Activated CD8-positive, alpha-beta memory T cell treated with anti-CD3 and anti-CD28 coated beads for 1 hour (primary cell): ENCODE measurements at regions not wholly inside any gene's neighbourhood (a gene's known extent, or its start where the extent isn't known, plus 50 kb on each side); places are given as distances from the start of the nearest gene placed in this dataset.

Experiments used
- DNase-seq, 2 donors: peaks; one replicate each; pipeline ENCODE4 v3.0.0-alpha.2; 2020; ENCODE audit warnings: low read depth in 1 of 2; ENCODE audit errors: extremely low read depth in 1 of 2

DNA sequence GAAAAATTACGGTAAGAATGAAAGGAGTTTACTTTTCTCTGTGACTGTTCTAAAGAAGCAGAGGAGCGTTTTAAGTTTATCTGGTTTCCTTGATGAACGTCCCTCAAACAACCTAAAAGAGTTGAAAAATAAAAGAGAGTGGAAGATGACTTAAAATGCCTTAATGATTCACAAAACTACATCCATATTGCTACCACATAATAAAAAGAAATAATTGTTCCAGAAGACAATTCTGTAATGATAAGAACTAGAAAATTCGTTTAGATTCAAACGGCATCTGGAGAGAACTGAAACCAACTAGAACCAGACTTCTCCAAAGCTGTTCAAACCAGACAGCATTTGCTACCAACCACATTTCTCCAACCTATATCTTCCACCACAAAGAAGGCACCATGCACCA, 68.1 kb downstream of the TEKT4 start:
- no peak for DNase-seq

DNA sequence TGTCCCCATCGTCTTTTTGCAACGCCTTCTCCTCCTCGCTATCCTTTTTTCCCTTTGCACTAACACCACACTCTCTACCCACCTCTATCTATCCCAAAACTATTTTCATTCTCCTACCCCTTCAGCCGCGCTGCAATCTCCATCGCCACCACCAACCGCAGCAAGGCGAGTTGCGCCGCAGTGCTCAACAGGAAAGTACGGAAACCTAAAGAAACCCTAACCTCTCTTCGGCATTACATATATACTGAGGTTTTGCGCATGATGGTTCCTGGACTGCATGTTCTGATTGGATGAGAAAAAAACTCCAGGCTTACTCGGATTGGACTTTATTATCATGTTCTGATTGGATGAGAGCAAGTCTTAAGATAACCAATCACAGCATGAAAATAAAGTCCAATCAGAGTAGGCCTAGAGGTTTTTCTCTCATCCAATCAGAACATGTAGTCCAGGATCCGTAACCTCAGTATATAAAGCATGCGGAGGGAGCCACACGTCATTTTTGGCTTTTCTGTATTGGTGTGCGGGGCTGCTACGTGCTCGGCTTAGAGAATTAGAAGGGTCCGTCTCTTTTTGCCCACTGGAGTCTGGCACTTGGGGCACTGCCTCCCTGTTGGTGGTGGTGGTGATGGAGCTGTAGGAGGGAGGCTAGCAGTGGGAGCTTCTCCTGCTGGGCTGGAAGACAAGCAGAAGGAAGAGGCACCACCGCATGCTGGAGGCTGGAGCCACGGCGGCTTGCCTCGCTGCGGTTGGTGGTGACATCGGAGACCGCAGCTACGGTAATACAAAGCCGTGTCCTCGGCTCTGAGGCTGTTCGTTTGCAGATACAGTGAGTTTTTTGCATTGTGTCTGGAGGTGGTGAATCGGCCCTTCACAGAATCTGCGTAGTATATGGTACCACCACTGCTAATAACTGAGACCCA, 76.1 kb downstream of the TEKT4 start:
- DNase-seq = no peak

DNA sequence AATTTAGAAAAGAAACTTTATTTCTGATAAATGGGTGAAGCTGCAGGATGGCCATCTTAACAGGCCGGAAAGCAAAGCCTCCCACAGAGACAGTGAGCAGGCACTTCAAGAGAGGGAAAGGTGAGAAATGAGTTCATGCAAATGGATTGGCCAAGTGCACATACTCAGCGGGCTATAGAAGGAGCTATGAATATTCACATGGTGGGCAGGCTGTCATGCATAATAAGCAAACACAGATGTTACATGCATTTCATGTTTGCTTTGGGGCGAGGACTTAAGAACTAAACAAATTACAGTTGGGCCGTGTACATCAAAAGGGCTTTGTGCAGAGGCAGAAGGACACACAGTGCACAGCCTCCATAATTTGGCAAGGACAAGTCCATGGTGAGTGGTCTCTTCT, 69.8 kb upstream of the MAL start:
- no peak for DNase-seq

DNA sequence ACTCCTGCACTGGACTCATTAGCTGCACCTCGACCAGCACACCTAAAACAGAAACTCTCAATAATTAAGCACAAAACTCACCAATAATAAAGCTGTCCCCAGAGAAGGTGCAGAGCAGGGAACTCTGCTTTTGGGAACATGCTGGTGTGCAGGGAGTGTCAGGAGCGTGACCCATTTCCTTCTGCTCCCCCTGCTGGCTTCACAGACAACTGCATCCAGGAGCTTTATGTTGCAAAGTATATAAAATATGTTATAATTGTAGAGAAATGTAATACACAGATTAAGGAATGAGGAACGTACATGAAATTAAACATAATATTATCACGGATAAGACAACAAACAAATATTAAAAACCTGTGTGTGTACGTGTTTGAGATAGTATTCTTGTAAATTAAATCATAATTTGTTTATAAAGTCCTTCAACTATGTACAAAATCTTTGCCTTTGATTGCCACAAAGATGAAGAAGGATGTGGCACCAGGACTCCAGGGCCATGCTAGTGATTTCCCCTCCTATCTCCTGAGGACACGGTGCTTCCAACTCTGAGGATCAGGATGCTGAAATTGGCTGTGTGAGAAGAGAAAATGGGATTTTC, 68.6 kb upstream of the MAL start:
- DNase-seq = peak in 1 of 2 donors; percentile 7

DNA sequence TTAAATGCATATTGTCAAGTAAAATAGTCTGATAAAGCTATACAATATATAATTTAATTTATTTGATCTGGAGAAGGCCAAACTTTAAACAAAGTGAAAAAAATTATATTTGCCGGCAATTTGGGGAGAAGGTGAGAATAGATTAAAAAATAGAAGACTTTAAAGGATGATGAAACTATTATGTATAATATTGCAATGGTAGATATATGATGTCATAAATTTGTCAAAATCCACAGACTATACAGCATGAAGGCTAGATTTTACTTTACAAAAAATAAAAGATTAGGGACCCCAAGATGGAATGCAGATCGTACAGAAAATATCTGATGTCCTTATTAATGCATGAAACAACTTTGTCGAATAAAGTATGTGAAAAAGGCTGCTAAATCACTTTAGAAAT, 67.3 kb upstream of the MAL start:
- DNase-seq = no peak

DNA sequence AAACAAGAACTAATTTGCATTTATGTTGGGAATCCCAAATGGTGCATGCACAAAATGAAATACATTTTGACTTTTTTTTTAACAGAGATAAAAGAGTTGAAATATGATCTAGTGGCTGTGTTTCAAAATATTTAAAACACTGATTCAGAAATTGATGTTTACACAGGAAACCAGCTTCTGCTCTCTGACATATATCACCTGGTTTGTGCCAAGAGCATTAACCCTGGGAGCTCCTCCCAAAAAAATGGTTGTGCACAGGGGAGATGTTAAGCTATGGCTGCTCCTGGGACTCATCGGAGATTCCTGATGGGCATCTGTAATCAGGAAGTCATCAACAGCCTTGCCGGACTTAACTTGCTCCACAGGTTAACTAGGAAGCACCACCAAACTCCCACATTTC, 65.2 kb upstream of the MAL start:
- DNase-seq = no peak

DNA sequence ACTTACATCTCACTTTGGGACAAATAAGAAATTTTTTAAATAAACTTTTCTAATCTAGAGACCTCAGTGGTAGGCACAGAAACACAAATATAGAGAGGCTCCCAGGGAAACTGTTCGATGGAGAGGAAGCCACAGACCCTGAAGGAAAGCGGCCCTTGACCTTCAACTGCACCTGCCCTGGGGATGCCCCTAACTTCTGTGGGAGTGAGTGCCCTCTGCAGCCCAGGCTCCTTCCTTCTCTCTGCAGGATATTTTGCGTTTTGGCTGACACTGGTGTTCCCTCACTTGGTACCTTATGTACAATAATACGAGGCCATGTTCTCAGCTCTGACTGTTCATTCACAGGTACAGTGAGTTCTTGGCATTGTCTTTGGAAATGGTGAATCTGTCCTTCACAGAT, 64.8 kb upstream of the MAL start:
- no peak for DNase-seq

DNA sequence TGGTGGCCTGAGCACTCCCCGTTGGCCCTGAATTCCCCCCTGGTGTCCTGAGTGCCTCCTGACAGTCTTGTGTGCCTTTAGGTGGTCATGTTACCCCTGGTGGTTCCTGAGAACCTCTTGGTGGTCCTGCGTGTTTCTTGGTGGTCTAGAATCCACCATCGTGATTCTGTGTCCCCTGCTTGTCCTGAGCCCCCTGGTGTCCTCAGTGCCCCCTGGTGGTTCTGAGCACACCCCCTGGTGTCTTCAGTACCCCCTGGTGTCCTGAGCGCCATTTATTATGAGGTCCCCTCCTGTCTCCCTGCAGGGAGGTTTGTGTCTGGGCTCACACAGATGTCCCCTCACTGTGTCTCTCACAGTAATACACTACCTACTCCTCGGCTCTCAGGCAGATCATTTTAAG, 61.3 kb upstream of the MAL start:
- no peak for DNase-seq

DNA sequence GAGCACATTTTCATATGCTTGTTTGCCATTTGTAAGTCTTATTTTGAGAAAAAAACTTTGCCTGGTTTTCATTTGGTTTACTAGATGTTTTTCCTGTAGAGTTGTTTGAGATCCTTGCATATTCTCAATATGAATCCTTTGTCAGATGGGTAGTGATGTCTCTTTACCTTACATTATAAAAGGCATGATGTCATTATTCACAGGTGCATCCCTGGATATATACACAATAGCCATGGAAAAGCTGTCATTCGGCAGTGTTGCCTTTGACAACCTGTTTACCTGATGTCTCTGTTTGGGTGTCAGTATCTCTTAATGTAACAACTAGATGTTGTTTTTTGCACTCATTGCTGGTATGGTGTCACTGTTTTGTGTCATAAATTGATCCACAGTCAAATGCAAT, 58.8 kb upstream of the MAL start:
- DNase-seq = no peak

DNA sequence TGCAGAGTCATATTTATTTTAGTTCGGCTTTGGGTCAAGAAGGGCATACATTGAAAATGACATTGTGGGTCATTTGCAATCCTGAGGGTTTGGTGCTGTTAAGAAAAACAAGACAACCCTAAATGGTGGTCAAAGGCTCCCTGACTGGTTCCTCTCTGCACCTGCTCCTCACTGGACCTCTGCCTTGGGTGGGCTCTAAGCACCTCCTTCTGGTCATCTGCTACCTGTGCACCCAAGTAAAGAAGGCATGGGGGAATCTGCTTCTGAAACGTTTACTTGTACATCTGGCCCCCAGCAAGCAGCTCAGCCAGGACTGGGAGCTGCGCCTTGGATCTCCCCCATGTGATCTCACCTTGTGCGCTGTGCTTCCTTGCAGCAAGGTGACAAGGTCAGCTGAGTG, 55.2 kb upstream of the MAL start:
- no peak for DNase-seq
